NCI-H2196 (cell line): ENCODE measurements at regions not wholly inside any gene's neighbourhood (a gene's known extent, or its start where the extent isn't known, plus 50 kb on each side); places are given as distances from the start of the nearest gene placed in this dataset.
A peak's percentile ranks its signal among the peaks of the same experiment; 100 is the strongest.

ENCODE experiments used
- DNase-seq: peaks from one replicate; lab custom pipeline; 2025; ENCODE audit not compliant: unreplicated experiment; lab: John Stamatoyannopoulos, UW

GRCh38 chr10:94279835-94280709 lies 82.7 kb downstream of the NOC3L start:
- DNase-seq, result peak; percentile 8

- no peak for DNase-seq
Observed at GRCh38 chr10:94281654-94282053, 81.1 kb downstream of the NOC3L start.

- no peak for DNase-seq
Observed at GRCh38 chr10:94282369-94282768, 80.4 kb downstream of the NOC3L start.
